HL-60 (cell line): ENCODE measurements at regions not wholly inside any gene's neighbourhood (a gene's known extent, or its start where the extent isn't known, plus 50 kb on each side); places are given as distances from the start of the nearest gene placed in this dataset.

Experiments
- DNase-seq, 2 experiments: peaks; one replicate each; pipeline ENCODE4 v3.0.0-alpha.2; 2010 to 2020; ENCODE audit warnings: low read depth in 1 of 2, low spot score in 1 of 2
- H3K27ac ChIP-seq: fragments of 250-450 bp; sonication (Bioruptor Pico); replicated peaks from 2 replicates; pipeline ENCODE4 v1.5.1; 2020; ENCODE audit warnings: mild to moderate bottlenecking, moderate library complexity
- H3K27me3 ChIP-seq: fragments of 250-450 bp; sonication (Bioruptor Pico); 2 replicates; pipeline ENCODE4 v1.5.1; 2021; ENCODE audit warnings: mild to moderate bottlenecking, moderate library complexity; ENCODE audit not compliant: insufficient read depth, poor library complexity, severe bottlenecking
- H3K4me3 ChIP-seq: replicated peaks from 2 replicates; pipeline ENCODE4 v1.5.1; 2011; ENCODE audit warnings: mild to moderate bottlenecking, control low read depth, low read length; ENCODE audit not compliant: insufficient read depth
- CTCF ChIP-seq: IDR thresholded peaks from one replicate; pipeline ENCODE4 v1.5.1; 2011; ENCODE audit warnings: low read length, control low read depth, inconsistent platforms; ENCODE audit not compliant: insufficient read depth
- GABPA ChIP-seq: IDR thresholded peaks from 2 replicates; pipeline ENCODE4 v1.6.1; 2012; ENCODE audit warnings: low read depth
- POLR2AphosphoS5 ChIP-seq: IDR thresholded peaks from 2 replicates; pipeline ENCODE4 v1.6.1; 2012; ENCODE audit warnings: low read depth
- REST ChIP-seq: IDR thresholded peaks from 2 replicates; pipeline ENCODE4 v1.6.1; 2012; ENCODE audit warnings: low read depth; ENCODE audit not compliant: insufficient replicate concordance
- SPI1 ChIP-seq: IDR thresholded peaks from 2 replicates; pipeline ENCODE4 v1.6.1; 2012; ENCODE audit warnings: low read depth, mild to moderate bottlenecking, borderline replicate concordance

GRCh38 chr2:126325202-126325601 is 330.8 kb upstream of the GYPC start:
- no peaks in the 10 kb centered on the region for H3K27me3 ChIP-seq
- DNase-seq = no peak
- H3K27ac ChIP-seq = no peak overlapping the region
- TF ChIP-seq POLR2AphosphoS5 (no peak), CTCF (no peak), GABPA (no peak), REST (no peak), SPI1 (no peak)
- no peak overlapping the region for H3K4me3 ChIP-seq

GRCh38 chr2:126329173-126329572 is 326.8 kb upstream of the GYPC start:
- Histone ChIP-seq H3K4me3 (no peak overlapping the region), H3K27ac (no peak overlapping the region), H3K27me3 (no peaks in the 10 kb centered on the region)
- no peak for TF ChIP-seq SPI1
- TF ChIP-seq GABPA = no peak
- no peak for TF ChIP-seq POLR2AphosphoS5
- no peak for TF ChIP-seq CTCF
- no peak for TF ChIP-seq REST
- no peak for DNase-seq

- no peaks in the 10 kb centered on the region for H3K27me3 ChIP-seq
- TF ChIP-seq POLR2AphosphoS5 (no peak), REST (no peak)
- H3K4me3 ChIP-seq = no peak overlapping the region
- no peak for DNase-seq
- no peak overlapping the region for H3K27ac ChIP-seq
Measured at GRCh38 chr2:126342457-126342856, 313.5 kb upstream of the GYPC start.

- no peak for TF ChIP-seq GABPA
- TF ChIP-seq CTCF = no peak
- no peak for TF ChIP-seq REST
- no peak for TF ChIP-seq SPI1
- no peak for TF ChIP-seq POLR2AphosphoS5
- Histone ChIP-seq H3K27ac (no peak overlapping the region), H3K4me3 (no peak overlapping the region), H3K27me3 (no peaks in the 10 kb centered on the region)
- DNase-seq = no peak
Measured at GRCh38 chr2:126343136-126343535, 312.8 kb upstream of the GYPC start.
